ENCODE measurements at regions not wholly inside any gene's neighbourhood (a gene's known extent, or its start where the extent isn't known, plus 50 kb on each side); places are given as distances from the start of the nearest gene placed in this dataset.

- H2AFZ ChIP-seq (ENCODE audit: control insufficient read depth, low read length): no peak overlapping the region
- H3K27me3 ChIP-seq (ENCODE audit: control insufficient read depth, extremely low read depth, insufficient read depth, low read length): no peaks in the 10 kb centered on the region
- no peak overlapping the region for H3K27ac ChIP-seq (ENCODE audit: control insufficient read depth, insufficient read depth, low read length)
- H3K4me2 ChIP-seq (ENCODE audit: control insufficient read depth, extremely low read depth, insufficient read depth, low read depth, low read length): no peak overlapping the region
- FAIRE-seq: no peak
- H3K9ac ChIP-seq (ENCODE audit: control insufficient read depth, extremely low read depth, insufficient read depth, low read length): no peak overlapping the region
- no peaks in the 10 kb centered on the region for H4K20me1 ChIP-seq (ENCODE audit: control insufficient read depth, extremely low read depth, insufficient read depth, low read length)
- dilution Hi-C loops (cut with MboI; ENCODE audit: extremely low pct_ligation_motif_present, low sequenced_read_pairs): no loop called here
- H3K9me3 ChIP-seq (ENCODE audit: control insufficient read depth, low read depth, low read length): no peaks in the 10 kb centered on the region
- DNase-seq (ENCODE audit: low read depth, low spot score): no peak
- no peaks in the 10 kb centered on the region for H3K36me3 ChIP-seq (ENCODE audit: control insufficient read depth in 2 of 2, extremely low read depth in 1 of 2, insufficient read depth in 2 of 2, low read length in 2 of 2)
- H3K4me3 ChIP-seq (ENCODE audit: control insufficient read depth in 2 of 3, extremely low read depth in 1 of 3, insufficient read depth in 2 of 3, low read depth in 1 of 3, low read length in 3 of 3): no peak overlapping the region
- TF ChIP-seq CTCF (optimal IDR thresholded peaks at IDR 0.05 in 1 of 3, IDR thresholded peaks at IDR 0.05 in 1 of 3, conservative IDR thresholded peaks at IDR 0.05 in 1 of 3; ENCODE audit: extremely low read depth in 1 of 3, insufficient read depth in 2 of 3, low read length in 3 of 3) (no peak), EZH2 (IDR thresholded peaks at IDR 0.05; ENCODE audit: low read length) (no peak)
- H3K9me1 ChIP-seq (ENCODE audit: control insufficient read depth, extremely low read depth, insufficient read depth, low read length): no peaks in the 10 kb centered on the region
- no peaks in the 10 kb centered on the region for H3K4me1 ChIP-seq (ENCODE audit: control insufficient read depth, extremely low read depth, insufficient read depth, low read length)
- no peaks in the 10 kb centered on the region for H3K79me2 ChIP-seq (ENCODE audit: control insufficient read depth, insufficient read depth, low read length)
Observed at GRCh38 chr12:87921621-87922020, 107.6 kb downstream of the C12orf50 start.

- no peak for FAIRE-seq
- no peaks in the 10 kb centered on the region for H3K36me3 ChIP-seq (ENCODE audit: control insufficient read depth in 2 of 2, extremely low read depth in 1 of 2, insufficient read depth in 2 of 2, low read length in 2 of 2)
- dilution Hi-C loops (cut with MboI; ENCODE audit: extremely low pct_ligation_motif_present, low sequenced_read_pairs): no loop called here
Observed at GRCh38 chr12:87920139-87920538, 109.1 kb downstream of the C12orf50 start.

More at GRCh38 chr12:87920139-87920538, 109.1 kb downstream of the C12orf50 start:
- no peaks in the 10 kb centered on the region for H3K9me1 ChIP-seq (ENCODE audit: control insufficient read depth, extremely low read depth, insufficient read depth, low read length)
- TF ChIP-seq CTCF (optimal IDR thresholded peaks at IDR 0.05 in 1 of 3, IDR thresholded peaks at IDR 0.05 in 1 of 3, conservative IDR thresholded peaks at IDR 0.05 in 1 of 3; ENCODE audit: extremely low read depth in 1 of 3, insufficient read depth in 2 of 3, low read length in 3 of 3): no peak
- no peak for TF ChIP-seq EZH2 (IDR thresholded peaks at IDR 0.05; ENCODE audit: low read length)
- no peak for DNase-seq (ENCODE audit: low read depth, low spot score)
- H3K9ac ChIP-seq (ENCODE audit: control insufficient read depth, extremely low read depth, insufficient read depth, low read length): no peak overlapping the region
- H3K27ac ChIP-seq (ENCODE audit: control insufficient read depth, insufficient read depth, low read length): no peak overlapping the region
- no peaks in the 10 kb centered on the region for H3K79me2 ChIP-seq (ENCODE audit: control insufficient read depth, insufficient read depth, low read length)
- H3K4me2 ChIP-seq (ENCODE audit: control insufficient read depth, extremely low read depth, insufficient read depth, low read depth, low read length): no peak overlapping the region
- H2AFZ ChIP-seq (ENCODE audit: control insufficient read depth, low read length): no peak overlapping the region
- H4K20me1 ChIP-seq (ENCODE audit: control insufficient read depth, extremely low read depth, insufficient read depth, low read length): no peaks in the 10 kb centered on the region
- no peak overlapping the region for H3K4me3 ChIP-seq (ENCODE audit: control insufficient read depth in 2 of 3, extremely low read depth in 1 of 3, insufficient read depth in 2 of 3, low read depth in 1 of 3, low read length in 3 of 3)
- no peaks in the 10 kb centered on the region for H3K9me3 ChIP-seq (ENCODE audit: control insufficient read depth, low read depth, low read length)
- H3K4me1 ChIP-seq (ENCODE audit: control insufficient read depth, extremely low read depth, insufficient read depth, low read length): no peaks in the 10 kb centered on the region
- no peaks in the 10 kb centered on the region for H3K27me3 ChIP-seq (ENCODE audit: control insufficient read depth, extremely low read depth, insufficient read depth, low read length)

Measured in keratinocyte (primary cell).